GM19023 (cell line): ENCODE measurements at regions not wholly inside any gene's neighbourhood (a gene's known extent, or its start where the extent isn't known, plus 50 kb on each side); places are given as distances from the start of the nearest gene placed in this dataset.

Experiments used
- ATAC-seq: cut with Tn5 transposase; IDR thresholded peaks from one replicate; pipeline ENCODE4 v1.9.1; 2021; ENCODE audit warnings: mild to moderate bottlenecking, moderate library complexity; ENCODE audit not compliant: unreplicated experiment

DNA sequence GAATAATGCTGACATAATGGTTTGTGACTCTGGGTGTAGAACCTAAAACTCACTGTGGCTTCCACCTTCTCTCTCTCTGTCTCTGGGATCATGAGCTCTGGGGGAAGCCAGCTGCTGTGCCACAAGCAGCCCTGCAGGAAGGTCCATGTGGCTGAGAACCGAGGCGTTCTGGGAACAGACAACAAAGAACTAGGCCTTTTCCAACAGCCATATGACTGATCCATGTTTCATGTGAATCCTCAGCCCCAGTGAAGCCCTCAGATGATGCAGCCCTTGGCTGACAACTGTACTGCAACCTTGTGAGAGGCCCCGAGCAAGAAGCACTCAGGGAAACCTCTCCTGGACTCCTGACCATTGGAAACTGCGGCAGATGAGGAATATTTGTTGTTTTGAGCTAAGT lies 56.6 kb downstream of the HLA-G start:
- no peak for ATAC-seq

DNA sequence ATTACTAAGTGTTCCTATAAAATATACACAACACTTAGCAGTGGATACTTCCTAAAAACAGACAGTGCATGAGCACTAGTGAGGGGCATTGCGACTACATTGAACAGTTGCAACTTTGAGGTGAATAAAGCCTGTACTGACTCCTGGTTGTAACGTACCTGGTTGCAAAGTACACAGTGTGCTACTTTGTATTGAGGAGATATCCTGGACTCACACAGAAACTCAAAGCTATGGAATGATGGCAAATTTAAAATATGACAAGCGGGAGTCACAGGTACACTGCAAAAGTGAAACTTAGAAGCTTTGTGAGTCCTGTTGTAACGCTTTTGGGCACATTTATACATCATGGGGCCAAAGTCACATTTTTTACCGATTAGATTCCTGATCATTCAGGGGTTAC lies 55.6 kb upstream of the HLA-A start:
- ATAC-seq, result no peak

DNA sequence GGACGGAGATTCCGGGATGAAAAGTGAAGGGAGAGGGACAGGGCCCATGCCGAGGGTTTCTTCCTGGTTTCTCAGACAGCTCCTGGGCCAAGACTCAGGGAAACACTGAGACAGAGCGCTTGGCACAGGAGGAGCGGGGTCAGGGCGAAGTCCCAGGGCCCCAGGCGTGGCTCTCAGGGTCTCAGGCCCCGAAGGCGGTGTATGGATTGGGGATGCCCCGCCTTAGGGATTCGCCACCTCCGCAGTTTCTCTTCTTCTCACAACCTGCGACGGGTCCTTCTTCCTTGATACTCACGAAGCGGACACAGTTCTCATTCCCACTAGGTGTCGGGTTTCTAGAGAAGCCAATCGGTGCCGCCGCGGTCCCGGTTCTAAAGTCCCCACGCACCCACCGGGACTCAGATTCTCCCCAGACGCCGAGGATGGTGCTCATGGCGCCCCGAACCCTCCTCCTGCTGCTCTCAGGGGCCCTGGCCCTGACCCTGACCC lies 55.0 kb upstream of the HLA-A start:
- ATAC-seq, result no peak

DNA sequence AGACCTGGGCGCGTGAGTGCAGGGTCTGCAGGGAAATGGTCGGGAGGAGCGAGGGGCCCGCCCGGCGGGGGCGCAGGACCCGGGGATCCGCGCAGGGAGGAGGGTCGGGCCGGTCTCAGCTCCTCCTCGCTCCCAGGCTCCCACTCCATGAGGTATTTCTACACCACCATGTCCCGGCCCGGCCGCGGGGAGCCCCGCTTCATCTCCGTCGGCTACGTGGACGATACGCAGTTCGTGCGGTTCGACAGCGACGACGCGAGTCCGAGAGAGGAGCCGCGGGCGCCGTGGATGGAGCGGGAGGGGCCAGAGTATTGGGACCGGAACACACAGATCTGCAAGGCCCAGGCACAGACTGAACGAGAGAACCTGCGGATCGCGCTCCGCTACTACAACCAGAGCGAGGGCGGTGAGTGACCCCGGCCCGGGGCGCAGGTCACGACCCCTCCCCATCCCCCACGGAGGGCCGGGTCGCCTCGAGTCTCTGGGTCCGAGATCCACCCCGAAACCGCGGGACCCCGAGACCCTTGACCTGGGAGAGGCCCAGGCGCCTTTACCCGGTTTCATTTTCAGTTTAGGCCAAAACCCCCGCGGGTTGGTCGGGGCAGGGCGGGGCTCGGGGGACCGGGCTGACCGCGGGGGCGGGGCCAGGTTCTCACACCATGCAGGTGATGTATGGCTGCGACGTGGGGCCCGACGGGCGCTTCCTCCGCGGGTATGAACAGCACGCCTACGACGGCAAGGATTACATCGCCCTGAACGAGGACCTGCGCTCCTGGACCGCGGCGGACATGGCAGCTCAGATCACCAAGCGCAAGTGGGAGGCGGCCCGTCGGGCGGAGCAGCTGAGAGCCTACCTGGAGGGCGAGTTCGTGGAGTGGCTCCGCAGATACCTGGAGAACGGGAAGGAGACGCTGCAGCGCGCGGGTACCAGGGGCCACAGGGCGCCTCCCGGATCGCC lies 54.2 kb upstream of the HLA-A start:
- peak; percentile 84 for ATAC-seq
